ENCODE measurements at regions not wholly inside any gene's neighbourhood (a gene's known extent, or its start where the extent isn't known, plus 50 kb on each side); places are given as distances from the start of the nearest gene placed in this dataset.

DNA sequence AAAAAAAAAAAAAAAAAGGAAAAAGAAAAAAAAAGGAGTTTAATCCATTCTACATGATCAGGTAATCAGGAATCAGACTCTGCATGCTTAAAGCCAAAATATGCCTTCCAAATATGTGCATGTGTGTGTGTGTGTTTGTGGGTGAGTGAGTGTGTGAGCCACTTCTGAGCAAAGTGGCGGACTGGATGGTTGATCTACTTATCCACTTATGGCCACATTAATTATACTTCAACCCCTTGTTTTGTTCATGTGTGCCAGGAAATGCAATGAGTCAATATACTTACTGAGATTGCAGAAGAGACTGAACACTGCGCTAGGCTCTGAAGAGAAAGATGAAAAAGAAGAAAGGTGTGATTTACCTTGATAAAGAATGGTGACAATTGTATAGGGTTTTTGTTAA lies 586.5 kb upstream of the NXPH2 start:
- TF ChIP-seq CTCF (conservative IDR thresholded peaks at IDR 0.05; ENCODE audit: low read length) = no peak
- TF ChIP-seq EZH2phosphoT487 (IDR thresholded peaks at IDR 0.05; ENCODE audit: borderline replicate concordance) = no peak
- Histone ChIP-seq H3K36me3 (ENCODE audit: insufficient read depth, low read length) (no peaks in the 10 kb centered on the region), H3K9ac (ENCODE audit: low read depth, low read length, poor library complexity, severe bottlenecking) (no peak overlapping the region)

GRCh38 chr2:139365189-139365588 lies 585.0 kb upstream of the NXPH2 start:
- H3K4me1 ChIP-seq (ENCODE audit: insufficient read depth, low read length, poor library complexity, severe bottlenecking) = no peaks in the 10 kb centered on the region
- H4K20me1 ChIP-seq (ENCODE audit: insufficient read depth, low read length, poor library complexity, severe bottlenecking) = no peaks in the 10 kb centered on the region
- H3F3A ChIP-seq (ENCODE audit: low read depth) = no peaks in the 10 kb centered on the region
- H3K79me2 ChIP-seq (ENCODE audit: insufficient read depth, low read length) = no peaks in the 10 kb centered on the region
- H3K4me2 ChIP-seq (ENCODE audit: low read depth, low read length, poor library complexity, severe bottlenecking) = no peak overlapping the region
- H3K27me3 ChIP-seq (ENCODE audit: insufficient read depth, low read length, poor library complexity, severe bottlenecking) = no peaks in the 10 kb centered on the region
- H3K36me3 ChIP-seq (ENCODE audit: insufficient read depth, low read length) = no peaks in the 10 kb centered on the region
- H3K4me3 ChIP-seq (ENCODE audit: low read length, poor library complexity, severe bottlenecking) = no peak overlapping the region
- no peaks in the 10 kb centered on the region for H3K9me2 ChIP-seq (replicated peaks; ENCODE audit: low read depth, low read length)
- no peak overlapping the region for H2AFZ ChIP-seq (ENCODE audit: low read length)
- TF ChIP-seq CTCF (conservative IDR thresholded peaks at IDR 0.05; ENCODE audit: low read length) = no peak
- no peak for TF ChIP-seq EZH2phosphoT487 (IDR thresholded peaks at IDR 0.05; ENCODE audit: borderline replicate concordance)
- no peaks in the 10 kb centered on the region for H3K9me3 ChIP-seq (ENCODE audit: insufficient read depth, low read depth, low read length)
- H3K9ac ChIP-seq (ENCODE audit: low read depth, low read length, poor library complexity, severe bottlenecking) = no peak overlapping the region

More for the DNA sequence above, 586.5 kb upstream of the NXPH2 start:
- no peaks in the 10 kb centered on the region for H3K4me1 ChIP-seq (ENCODE audit: insufficient read depth, low read length, poor library complexity, severe bottlenecking)
- no peak overlapping the region for H2AFZ ChIP-seq (ENCODE audit: low read length)
- no peaks in the 10 kb centered on the region for H3K9me2 ChIP-seq (replicated peaks; ENCODE audit: low read depth, low read length)
- H3K27me3 ChIP-seq (ENCODE audit: insufficient read depth, low read length, poor library complexity, severe bottlenecking) = no peaks in the 10 kb centered on the region
- no peak overlapping the region for H3K4me3 ChIP-seq (ENCODE audit: low read length, poor library complexity, severe bottlenecking)
- no peaks in the 10 kb centered on the region for H4K20me1 ChIP-seq (ENCODE audit: insufficient read depth, low read length, poor library complexity, severe bottlenecking)
- H3K4me2 ChIP-seq (ENCODE audit: low read depth, low read length, poor library complexity, severe bottlenecking) = no peak overlapping the region
- H3F3A ChIP-seq (ENCODE audit: low read depth) = no peaks in the 10 kb centered on the region
- no peaks in the 10 kb centered on the region for H3K9me3 ChIP-seq (ENCODE audit: insufficient read depth, low read depth, low read length)
- no peaks in the 10 kb centered on the region for H3K79me2 ChIP-seq (ENCODE audit: insufficient read depth, low read length)

GRCh38 chr2:139360654-139361053 lies 580.5 kb upstream of the NXPH2 start:
- Histone ChIP-seq H4K20me1 (ENCODE audit: insufficient read depth, low read length, poor library complexity, severe bottlenecking) (no peaks in the 10 kb centered on the region), H3K9ac (ENCODE audit: low read depth, low read length, poor library complexity, severe bottlenecking) (no peak overlapping the region), H3K36me3 (ENCODE audit: insufficient read depth, low read length) (no peaks in the 10 kb centered on the region), H3K9me3 (ENCODE audit: insufficient read depth, low read depth, low read length) (no peaks in the 10 kb centered on the region), H3K4me3 (ENCODE audit: low read length, poor library complexity, severe bottlenecking) (no peak overlapping the region), H3K4me1 (ENCODE audit: insufficient read depth, low read length, poor library complexity, severe bottlenecking) (no peaks in the 10 kb centered on the region), H3K9me2 (replicated peaks; ENCODE audit: low read depth, low read length) (no peaks in the 10 kb centered on the region), H3F3A (ENCODE audit: low read depth) (no peaks in the 10 kb centered on the region), H3K79me2 (ENCODE audit: insufficient read depth, low read length) (no peaks in the 10 kb centered on the region), H3K27me3 (ENCODE audit: insufficient read depth, low read length, poor library complexity, severe bottlenecking) (no peaks in the 10 kb centered on the region), H3K4me2 (ENCODE audit: low read depth, low read length, poor library complexity, severe bottlenecking) (no peak overlapping the region), H2AFZ (ENCODE audit: low read length) (no peak overlapping the region)
- no peak for TF ChIP-seq CTCF (conservative IDR thresholded peaks at IDR 0.05; ENCODE audit: low read length)
- TF ChIP-seq EZH2phosphoT487 (IDR thresholded peaks at IDR 0.05; ENCODE audit: borderline replicate concordance) = no peak
